ENCODE measurements at regions not wholly inside any gene's neighbourhood (a gene's known extent, or its start where the extent isn't known, plus 50 kb on each side); places are given as distances from the start of the nearest gene placed in this dataset.

- no peak for TF ChIP-seq CTCF (conservative IDR thresholded peaks at IDR 0.05; ENCODE audit: low read depth, low read length)
- TF ChIP-seq EZH2 (IDR thresholded peaks at IDR 0.05; ENCODE audit: borderline replicate concordance, low read depth, low read length, poor library complexity, severe bottlenecking): no peak
Measured at GRCh38 chr2:52192656-52193055, 1160.7 kb upstream of the NRXN1 start.
